ENCODE measurements at regions not wholly inside any gene's neighbourhood (a gene's known extent, or its start where the extent isn't known, plus 50 kb on each side); places are given as distances from the start of the nearest gene placed in this dataset.

DNA sequence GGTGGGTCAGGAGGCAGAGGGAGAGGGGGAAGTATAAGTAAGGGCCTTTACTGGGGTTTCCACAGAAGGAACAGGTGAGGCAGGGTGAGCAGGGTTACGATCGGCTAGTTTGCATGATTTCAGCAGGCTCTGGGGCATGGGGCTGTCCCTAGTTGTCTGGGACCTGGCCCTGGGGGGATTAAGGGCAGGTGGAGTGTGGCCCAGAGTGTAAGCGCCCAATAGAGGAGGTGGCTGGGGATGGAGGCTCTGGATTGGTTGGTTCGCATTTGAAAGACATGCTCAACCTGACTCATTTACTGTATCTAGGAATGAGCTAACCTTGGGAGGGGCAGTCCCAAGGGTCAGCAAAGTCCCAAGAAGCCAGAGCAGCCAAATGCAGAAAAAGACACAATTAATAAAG is 230.3 kb downstream of the MAP2K4 start:
- no peaks in the 10 kb centered on the region for H3K36me3 ChIP-seq
- no peaks in the 10 kb centered on the region for H3K9me3 ChIP-seq
- H3K4me3 ChIP-seq (ENCODE audit: low read depth, low read length) = no peak overlapping the region
- no peak for DNase-seq
- TF ChIP-seq, protein P1, sequence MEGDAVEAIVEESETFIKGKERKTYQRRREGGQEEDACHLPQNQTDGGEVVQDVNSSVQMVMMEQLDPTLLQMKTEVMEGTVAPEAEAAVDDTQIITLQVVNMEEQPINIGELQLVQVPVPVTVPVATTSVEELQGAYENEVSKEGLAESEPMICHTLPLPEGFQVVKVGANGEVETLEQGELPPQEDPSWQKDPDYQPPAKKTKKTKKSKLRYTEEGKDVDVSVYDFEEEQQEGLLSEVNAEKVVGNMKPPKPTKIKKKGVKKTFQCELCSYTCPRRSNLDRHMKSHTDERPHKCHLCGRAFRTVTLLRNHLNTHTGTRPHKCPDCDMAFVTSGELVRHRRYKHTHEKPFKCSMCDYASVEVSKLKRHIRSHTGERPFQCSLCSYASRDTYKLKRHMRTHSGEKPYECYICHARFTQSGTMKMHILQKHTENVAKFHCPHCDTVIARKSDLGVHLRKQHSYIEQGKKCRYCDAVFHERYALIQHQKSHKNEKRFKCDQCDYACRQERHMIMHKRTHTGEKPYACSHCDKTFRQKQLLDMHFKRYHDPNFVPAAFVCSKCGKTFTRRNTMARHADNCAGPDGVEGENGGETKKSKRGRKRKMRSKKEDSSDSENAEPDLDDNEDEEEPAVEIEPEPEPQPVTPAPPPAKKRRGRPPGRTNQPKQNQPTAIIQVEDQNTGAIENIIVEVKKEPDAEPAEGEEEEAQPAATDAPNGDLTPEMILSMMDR (IDR thresholded peaks at IDR 0.05; ENCODE audit: low read depth, low read length) = no peak
- no peaks in the 10 kb centered on the region for H3K4me1 ChIP-seq
- no peaks in the 10 kb centered on the region for H3K27me3 ChIP-seq

DNA sequence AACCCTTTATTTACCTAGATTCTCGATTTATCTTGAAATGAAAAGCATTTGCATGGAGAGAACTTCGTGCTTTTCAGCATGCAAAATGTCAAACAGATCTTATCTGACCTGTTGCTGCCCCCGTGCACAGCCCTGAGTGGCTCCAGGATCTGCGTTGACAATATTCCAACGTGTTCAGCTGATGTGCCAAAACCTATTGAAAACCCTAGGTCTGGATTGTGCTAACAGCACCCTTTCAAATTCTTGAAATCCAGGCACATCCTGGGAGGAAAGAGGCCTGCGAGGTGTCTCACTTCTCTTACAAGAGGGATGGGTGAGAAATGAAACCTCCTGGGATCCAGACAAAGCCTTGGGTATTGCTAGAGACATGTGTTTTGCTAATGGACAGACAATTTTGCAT is 231.8 kb downstream of the MAP2K4 start:
- no peaks in the 10 kb centered on the region for H3K4me1 ChIP-seq
- H3K27me3 ChIP-seq = no peaks in the 10 kb centered on the region
- DNase-seq = no peak
- TF ChIP-seq, protein P1 (IDR thresholded peaks at IDR 0.05; ENCODE audit: low read depth, low read length) = no peak
- H3K9me3 ChIP-seq = no peaks in the 10 kb centered on the region
- H3K36me3 ChIP-seq = no peaks in the 10 kb centered on the region
- H3K4me3 ChIP-seq (ENCODE audit: low read depth, low read length) = no peak overlapping the region

DNA sequence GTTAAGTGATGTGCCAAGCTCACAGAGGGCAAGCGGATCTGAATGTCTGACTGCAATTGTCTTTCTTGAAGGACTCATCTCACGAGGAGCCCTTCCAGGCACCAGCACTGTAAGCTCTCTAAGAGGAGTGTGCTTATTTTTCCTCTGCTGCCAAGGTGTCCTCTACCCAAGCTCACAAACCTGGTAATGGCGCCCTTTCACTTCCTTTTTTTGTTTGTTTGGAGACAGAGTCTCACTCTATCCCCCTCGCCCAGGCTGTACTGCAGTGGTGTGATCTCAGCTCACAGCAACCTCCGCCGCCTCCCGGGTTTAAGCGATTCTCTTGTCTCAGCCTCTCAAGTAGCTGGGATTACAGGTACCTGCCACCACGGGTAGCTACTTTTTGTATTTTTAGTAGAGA is 233.8 kb downstream of the MAP2K4 start:
- Histone ChIP-seq H3K4me3 (ENCODE audit: low read depth, low read length) (no peak overlapping the region), H3K36me3 (no peaks in the 10 kb centered on the region), H3K27me3 (no peaks in the 10 kb centered on the region), H3K9me3 (no peaks in the 10 kb centered on the region), H3K4me1 (no peaks in the 10 kb centered on the region)
- no peak for DNase-seq
- TF ChIP-seq, protein P1 (IDR thresholded peaks at IDR 0.05; ENCODE audit: low read depth, low read length) = no peak

DNA sequence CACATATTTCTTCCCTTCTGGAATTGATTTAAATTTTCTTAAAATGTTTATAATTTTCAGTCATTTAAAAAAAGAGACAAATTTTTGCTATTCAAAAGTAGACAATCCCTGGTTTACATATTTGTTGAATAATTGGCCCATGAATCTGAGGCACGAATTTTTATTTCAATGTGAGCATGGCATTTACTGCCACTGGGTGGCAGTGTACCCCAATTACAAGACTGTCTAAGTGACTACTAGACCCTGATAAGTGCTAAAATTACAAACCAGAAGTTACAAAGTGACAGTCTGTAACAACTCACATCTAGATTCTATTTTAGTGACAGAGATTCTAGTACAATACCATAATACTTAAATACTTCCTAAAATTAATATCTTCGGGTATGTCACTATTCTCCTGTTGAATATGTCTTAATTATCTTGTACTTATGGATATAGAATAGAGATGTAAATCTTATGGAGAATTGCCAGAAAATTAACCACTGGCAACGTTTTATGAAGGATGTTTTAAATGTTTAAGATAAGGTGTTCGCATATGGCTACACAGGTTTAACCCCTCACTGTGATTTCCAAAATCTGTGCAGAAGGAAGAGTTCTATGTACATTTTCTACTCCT is 235.8 kb downstream of the MAP2K4 start:
- peak; percentile 5 for DNase-seq
- no peaks in the 10 kb centered on the region for H3K4me1 ChIP-seq

DNA sequence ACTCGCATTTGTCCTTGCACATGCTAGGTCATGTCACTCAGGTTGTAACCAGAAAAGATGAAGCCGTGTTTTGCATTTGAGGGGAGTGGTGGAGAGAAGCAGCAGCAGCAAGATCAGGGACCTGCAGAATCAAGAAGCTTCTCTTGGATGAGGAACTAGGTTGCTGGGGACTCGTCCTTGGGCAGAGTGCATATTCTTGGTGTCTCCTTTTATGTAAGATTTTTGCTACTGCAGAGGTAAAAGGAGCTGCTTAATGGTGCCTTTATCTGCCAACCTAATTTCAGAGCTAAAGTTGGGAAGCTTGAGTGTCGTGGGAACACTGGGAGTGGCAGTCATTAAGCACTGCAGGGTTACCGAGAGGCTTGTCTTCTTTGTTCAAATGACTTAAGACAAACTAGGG is 236.5 kb downstream of the MAP2K4 start:
- H3K27me3 ChIP-seq = no peaks in the 10 kb centered on the region
- no peaks in the 10 kb centered on the region for H3K4me1 ChIP-seq
- TF ChIP-seq, protein P1 (IDR thresholded peaks at IDR 0.05; ENCODE audit: low read depth, low read length) = no peak
- H3K9me3 ChIP-seq = no peaks in the 10 kb centered on the region
- no peaks in the 10 kb centered on the region for H3K36me3 ChIP-seq
- no peak for DNase-seq
- H3K4me3 ChIP-seq (ENCODE audit: low read depth, low read length) = no peak overlapping the region

More for the DNA sequence above, 235.8 kb downstream of the MAP2K4 start:
- H3K9me3 ChIP-seq = no peaks in the 10 kb centered on the region
- no peak overlapping the region for H3K4me3 ChIP-seq (ENCODE audit: low read depth, low read length)
- TF ChIP-seq, protein P1 (IDR thresholded peaks at IDR 0.05; ENCODE audit: low read depth, low read length) = peak; percentile 63
- no peaks in the 10 kb centered on the region for H3K27me3 ChIP-seq
- no peaks in the 10 kb centered on the region for H3K36me3 ChIP-seq

DNA sequence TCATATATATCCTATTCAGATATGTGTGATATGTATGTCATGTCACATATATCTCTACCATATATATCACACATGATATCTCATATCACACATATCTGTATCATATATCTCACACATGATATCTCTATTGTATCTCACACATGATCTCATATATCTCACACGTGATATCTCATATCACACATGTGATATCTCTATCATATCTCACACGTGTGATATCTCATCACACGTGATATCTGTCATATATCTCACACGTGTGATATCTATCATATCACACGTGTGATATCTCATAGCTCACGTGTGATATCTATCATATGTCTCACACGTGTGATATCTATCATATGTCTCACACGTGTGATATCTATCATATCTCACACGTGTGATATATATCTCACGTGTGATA is 240.7 kb downstream of the MAP2K4 start:
- H3K4me3 ChIP-seq (ENCODE audit: low read depth, low read length) = no peak overlapping the region
- no peak for DNase-seq
- TF ChIP-seq, protein P1 (IDR thresholded peaks at IDR 0.05; ENCODE audit: low read depth, low read length) = no peak
- H3K36me3 ChIP-seq = no peaks in the 10 kb centered on the region
- no peaks in the 10 kb centered on the region for H3K4me1 ChIP-seq
- H3K9me3 ChIP-seq = no peaks in the 10 kb centered on the region
- H3K27me3 ChIP-seq = no peaks in the 10 kb centered on the region
